ENCODE measurements at regions not wholly inside any gene's neighbourhood (a gene's known extent, or its start where the extent isn't known, plus 50 kb on each side); places are given as distances from the start of the nearest gene placed in this dataset.
A peak's percentile ranks its signal among the peaks of the same experiment; 100 is the strongest.

DNA sequence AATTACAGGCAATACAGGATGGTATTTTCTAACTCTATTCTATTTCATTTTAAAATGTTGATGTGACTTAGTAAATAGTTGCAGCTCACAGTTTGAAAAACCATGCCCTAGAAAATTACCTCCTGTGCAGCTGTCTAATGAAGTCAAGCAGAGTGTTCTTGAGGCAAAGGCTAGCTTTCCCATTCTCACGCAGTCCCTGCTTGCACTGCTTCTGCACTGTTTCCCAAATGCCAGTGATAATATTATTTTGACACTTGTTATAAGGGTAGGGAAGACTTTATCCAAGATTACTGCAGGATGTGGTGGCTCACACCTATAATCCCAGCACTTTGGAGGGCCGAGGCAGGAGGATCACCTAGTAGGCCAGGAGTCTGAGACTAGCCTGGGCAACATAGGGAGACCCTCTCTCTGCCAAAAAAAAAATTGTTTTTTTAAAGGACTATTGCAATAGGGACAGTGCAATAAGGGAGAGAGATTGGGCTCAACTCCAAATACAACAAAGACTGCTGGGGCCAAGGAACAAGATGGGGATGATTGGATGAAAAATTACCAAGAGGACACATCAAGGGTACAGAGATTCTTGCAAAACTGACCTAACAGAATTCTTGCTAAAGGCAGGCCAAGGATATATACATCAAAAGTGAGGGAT is 196.1 kb downstream of the LY86 start:
- TF ChIP-seq, protein P1, sequence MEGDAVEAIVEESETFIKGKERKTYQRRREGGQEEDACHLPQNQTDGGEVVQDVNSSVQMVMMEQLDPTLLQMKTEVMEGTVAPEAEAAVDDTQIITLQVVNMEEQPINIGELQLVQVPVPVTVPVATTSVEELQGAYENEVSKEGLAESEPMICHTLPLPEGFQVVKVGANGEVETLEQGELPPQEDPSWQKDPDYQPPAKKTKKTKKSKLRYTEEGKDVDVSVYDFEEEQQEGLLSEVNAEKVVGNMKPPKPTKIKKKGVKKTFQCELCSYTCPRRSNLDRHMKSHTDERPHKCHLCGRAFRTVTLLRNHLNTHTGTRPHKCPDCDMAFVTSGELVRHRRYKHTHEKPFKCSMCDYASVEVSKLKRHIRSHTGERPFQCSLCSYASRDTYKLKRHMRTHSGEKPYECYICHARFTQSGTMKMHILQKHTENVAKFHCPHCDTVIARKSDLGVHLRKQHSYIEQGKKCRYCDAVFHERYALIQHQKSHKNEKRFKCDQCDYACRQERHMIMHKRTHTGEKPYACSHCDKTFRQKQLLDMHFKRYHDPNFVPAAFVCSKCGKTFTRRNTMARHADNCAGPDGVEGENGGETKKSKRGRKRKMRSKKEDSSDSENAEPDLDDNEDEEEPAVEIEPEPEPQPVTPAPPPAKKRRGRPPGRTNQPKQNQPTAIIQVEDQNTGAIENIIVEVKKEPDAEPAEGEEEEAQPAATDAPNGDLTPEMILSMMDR (IDR thresholded peaks at IDR 0.05; ENCODE audit: low read depth, low read length) = no peak
- no peak overlapping the region for H3K4me3 ChIP-seq (ENCODE audit: low read depth, low read length)

DNA sequence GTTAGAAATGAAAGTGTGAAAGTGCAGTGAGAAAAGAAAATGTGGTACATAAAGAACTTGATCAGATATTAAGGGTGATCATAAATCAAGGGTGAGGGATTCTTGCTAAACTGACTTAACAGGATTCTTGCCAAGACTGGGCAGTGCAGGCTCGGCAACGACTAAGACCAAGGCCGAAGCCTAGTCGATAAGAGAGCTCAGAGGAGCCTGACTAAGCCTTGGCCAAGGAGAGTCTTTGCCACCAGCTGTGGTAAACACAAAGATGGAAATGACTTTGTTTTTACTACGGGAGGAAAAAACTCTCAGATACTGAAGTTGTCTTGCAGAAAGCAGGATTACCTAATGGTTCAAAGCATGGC is 196.6 kb downstream of the LY86 start:
- TF ChIP-seq, protein P1 (IDR thresholded peaks at IDR 0.05; ENCODE audit: low read depth, low read length) = no peak
- no peak overlapping the region for H3K4me3 ChIP-seq (ENCODE audit: low read depth, low read length)

GRCh38 chr6:6788394-6789032 is 200.0 kb downstream of the LY86 start:
- TF ChIP-seq, protein P1 (IDR thresholded peaks at IDR 0.05; ENCODE audit: low read depth, low read length) = peak; percentile 40
- H3K4me3 ChIP-seq (ENCODE audit: low read depth, low read length) = no peak overlapping the region

- H3K4me3 ChIP-seq (ENCODE audit: low read depth, low read length) = no peak overlapping the region
- TF ChIP-seq, protein P1 (IDR thresholded peaks at IDR 0.05; ENCODE audit: low read depth, low read length) = no peak
Observed at GRCh38 chr6:6790393-6790792, 201.9 kb downstream of the LY86 start.

- no peak overlapping the region for H3K4me3 ChIP-seq (ENCODE audit: low read depth, low read length)
- TF ChIP-seq, protein P1 (IDR thresholded peaks at IDR 0.05; ENCODE audit: low read depth, low read length) = no peak
Observed at GRCh38 chr6:6790891-6791290, 202.4 kb downstream of the LY86 start.

DNA sequence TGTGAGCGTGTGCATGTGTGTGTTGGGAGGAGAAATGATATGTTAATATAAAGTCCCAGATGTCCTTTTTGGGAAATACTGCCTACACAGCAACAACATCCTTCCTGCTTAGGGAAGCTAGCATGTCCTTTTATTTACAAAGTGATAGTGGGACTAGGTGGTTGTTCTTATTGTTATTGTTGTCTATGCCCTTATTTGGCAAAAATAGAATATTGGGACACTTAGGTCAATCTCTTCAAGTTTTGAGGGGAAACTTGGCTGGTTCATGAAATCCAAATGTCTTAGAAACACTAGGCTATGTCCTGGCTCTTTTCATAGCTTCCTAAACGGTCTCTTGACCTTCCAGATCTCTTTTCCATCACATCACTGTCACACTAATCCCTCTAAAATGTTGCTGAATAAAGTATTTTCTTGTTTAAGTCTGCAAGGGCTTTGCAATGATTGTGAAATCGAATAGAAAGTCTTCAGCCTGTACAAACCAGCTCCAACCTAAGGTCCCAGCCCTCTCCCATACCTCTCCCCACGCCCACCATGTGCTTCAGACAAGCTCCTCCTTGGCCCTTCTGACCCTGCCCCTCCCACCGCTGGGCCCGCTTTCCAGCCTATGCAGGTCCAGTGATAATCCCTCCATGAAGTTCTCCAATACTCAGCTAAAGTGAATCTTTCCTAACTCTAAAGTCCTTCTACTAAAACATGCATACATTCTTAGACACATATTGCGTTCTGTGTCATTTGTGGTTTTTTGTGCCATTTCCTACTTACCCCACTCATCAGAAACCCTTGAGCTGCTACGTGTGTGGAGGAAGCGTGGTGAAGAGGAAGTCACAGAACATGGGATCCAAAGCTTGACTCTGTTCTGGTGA is 205.1 kb downstream of the LY86 start:
- H3K4me3 ChIP-seq (ENCODE audit: low read depth, low read length) = no peak overlapping the region
- TF ChIP-seq, protein P1 (IDR thresholded peaks at IDR 0.05; ENCODE audit: low read depth, low read length) = no peak

DNA sequence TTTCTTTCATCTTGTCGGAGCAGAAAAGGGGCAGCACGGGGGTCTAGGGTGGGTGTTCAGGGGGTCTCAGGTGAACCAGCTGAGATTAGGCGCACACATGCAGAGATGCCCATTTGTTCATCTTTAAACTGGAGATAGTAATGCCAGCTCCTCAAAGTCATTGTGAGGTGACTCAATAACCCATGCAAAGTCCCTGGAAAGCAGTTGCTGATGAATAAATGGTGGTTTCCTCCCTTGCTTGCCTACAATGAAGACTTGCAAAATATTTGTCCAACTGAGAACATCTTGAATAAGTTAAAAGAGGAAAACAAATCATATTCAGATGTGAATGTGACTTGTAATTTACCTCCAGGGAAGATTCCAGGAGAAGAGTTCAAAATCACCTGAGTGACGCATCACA is 206.9 kb downstream of the LY86 start:
- no peak overlapping the region for H3K4me3 ChIP-seq (ENCODE audit: low read depth, low read length)
- TF ChIP-seq, protein P1 (IDR thresholded peaks at IDR 0.05; ENCODE audit: low read depth, low read length) = no peak

Data from WI38 (cell line).